Duodenal mucosa (tissue), 2 donors: ENCODE measurements at regions not wholly inside any gene's neighbourhood (a gene's known extent, or its start where the extent isn't known, plus 50 kb on each side); places are given as distances from the start of the nearest gene placed in this dataset.
"Not testable (repeated sequence)": the region's sequence is repeated elsewhere in the genome, so short reads cannot be mapped to it uniquely, and the experiment has no call there.

Experiments used
- H3K27ac ChIP-seq: one replicate; pipeline ENCODE4 v1.7.0; 2013; ENCODE audit warnings: low read depth, low read length
- H3K27me3 ChIP-seq, 2 donors: one replicate each; pipeline ENCODE4 v1.7.0; 2013; ENCODE audit warnings: low read length in 2 of 2, control low read depth in 1 of 2; ENCODE audit not compliant: insufficient read depth in 2 of 2, control insufficient read depth in 1 of 2
- H3K36me3 ChIP-seq, 2 donors: one replicate each; pipeline ENCODE4 v1.7.0; 2013; ENCODE audit warnings: low read length in 2 of 2, control low read depth in 1 of 2; ENCODE audit not compliant: insufficient read depth in 2 of 2, control insufficient read depth in 1 of 2
- H3K4me1 ChIP-seq, 2 donors: one replicate each; pipeline ENCODE4 v1.7.0; 2013; ENCODE audit warnings: low read length in 2 of 2, control low read depth in 1 of 2; ENCODE audit not compliant: insufficient read depth in 2 of 2, control insufficient read depth in 1 of 2
- H3K4me3 ChIP-seq, 2 donors: one replicate each; pipeline ENCODE4 v1.7.0; 2013; ENCODE audit warnings: low read length in 2 of 2, low read depth in 1 of 2
- H3K9ac ChIP-seq, 2 donors: one replicate each; pipeline ENCODE4 v1.7.0; 2013; ENCODE audit warnings: low read length in 2 of 2, low read depth in 1 of 2
- H3K9me3 ChIP-seq, 2 donors: one replicate each; pipeline ENCODE4 v1.7.0; 2013; ENCODE audit warnings: low read length in 2 of 2, control low read depth in 1 of 2; ENCODE audit not compliant: control insufficient read depth in 1 of 2

GRCh38 chr9:135402739-135403695, 76.6 kb upstream of the PPP1R26 start:
- no peak overlapping the region for H3K4me3 ChIP-seq
- H3K27me3 ChIP-seq = peaks cover 0 to 3% of the 10 kb centered on the region in 2 donors
- H3K36me3 ChIP-seq = no peaks in the 10 kb centered on the region
- H3K9me3 ChIP-seq = no peaks in the 10 kb centered on the region
- no peak overlapping the region for H3K9ac ChIP-seq
- no peak overlapping the region for H3K27ac ChIP-seq
- H3K4me1 ChIP-seq = no peaks in the 10 kb centered on the region

GRCh38 chr9:135403733-135404450, 75.7 kb upstream of the PPP1R26 start:
- Histone ChIP-seq H3K4me1 (no peaks in the 10 kb centered on the region), H3K36me3 (no peaks in the 10 kb centered on the region), H3K27ac (no peak overlapping the region), H3K4me3 (no peak overlapping the region), H3K9me3 (no peaks in the 10 kb centered on the region), H3K9ac (no peak overlapping the region), H3K27me3 (peaks cover 0 to 3% of the 10 kb centered on the region in 2 donors)

- Histone ChIP-seq H3K27ac (no peak overlapping the region), H3K9me3 (no peaks in the 10 kb centered on the region), H3K36me3 (no peaks in the 10 kb centered on the region), H3K4me3 (no peak overlapping the region), H3K4me1 (no peaks in the 10 kb centered on the region), H3K9ac (no peak overlapping the region), H3K27me3 (peaks cover 0 to 6% of the 10 kb centered on the region in 2 donors)
These were observed 75.0 kb upstream of the PPP1R26 start for GRCh38 chr9:135404451-135405144.

- not testable (repeated sequence) for H3K4me1 ChIP-seq, H3K9me3 ChIP-seq, H3K4me3 ChIP-seq, H3K9ac ChIP-seq, H3K27ac ChIP-seq, H3K36me3 ChIP-seq, H3K27me3 ChIP-seq
These were observed 74.5 kb upstream of the PPP1R26 start for GRCh38 chr9:135405145-135405464.

GRCh38 chr9:135408476-135409254, 70.9 kb upstream of the PPP1R26 start:
- peaks cover 0 to 3% of the 10 kb centered on the region in 2 donors for H3K27me3 ChIP-seq
- H3K9me3 ChIP-seq = no peaks in the 10 kb centered on the region
- no peak overlapping the region for H3K4me3 ChIP-seq
- H3K9ac ChIP-seq = no peak overlapping the region
- H3K27ac ChIP-seq = no peak overlapping the region
- H3K36me3 ChIP-seq = no peaks in the 10 kb centered on the region
- no peaks in the 10 kb centered on the region for H3K4me1 ChIP-seq

GRCh38 chr9:135409286-135410200, 70.0 kb upstream of the PPP1R26 start:
- H3K27me3 ChIP-seq = peaks cover 0 to 3% of the 10 kb centered on the region in 2 donors
- H3K27ac ChIP-seq = no peak overlapping the region
- no peak overlapping the region for H3K9ac ChIP-seq
- H3K4me3 ChIP-seq = no peak overlapping the region
- H3K36me3 ChIP-seq = no peaks in the 10 kb centered on the region
- no peaks in the 10 kb centered on the region for H3K9me3 ChIP-seq
- H3K4me1 ChIP-seq = no peaks in the 10 kb centered on the region

- peaks cover 0 to 3% of the 10 kb centered on the region in 2 donors for H3K27me3 ChIP-seq
- H3K36me3 ChIP-seq = no peaks in the 10 kb centered on the region
- H3K27ac ChIP-seq = no peak overlapping the region
- H3K4me3 ChIP-seq = no peak overlapping the region
- H3K4me1 ChIP-seq = no peaks in the 10 kb centered on the region
- no peaks in the 10 kb centered on the region for H3K9me3 ChIP-seq
- H3K9ac ChIP-seq = no peak overlapping the region
These were observed 69.2 kb upstream of the PPP1R26 start for GRCh38 chr9:135410421-135410820.

GRCh38 chr9:135410831-135411473, 68.6 kb upstream of the PPP1R26 start:
- Histone ChIP-seq H3K4me1 (no peaks in the 10 kb centered on the region), H3K36me3 (no peaks in the 10 kb centered on the region), H3K4me3 (no peak overlapping the region), H3K9me3 (no peaks in the 10 kb centered on the region), H3K27me3 (peaks cover 0 to 3% of the 10 kb centered on the region in 2 donors), H3K27ac (no peak overlapping the region), H3K9ac (no peak overlapping the region)

GRCh38 chr9:135411605-135412004, 68.0 kb upstream of the PPP1R26 start:
- H3K36me3 ChIP-seq, H3K27me3 ChIP-seq, H3K4me3 ChIP-seq, H3K9ac ChIP-seq, H3K9me3 ChIP-seq, H3K27ac ChIP-seq, H3K4me1 ChIP-seq: not testable (repeated sequence)
